MCF 10A (cell line): ENCODE measurements at regions not wholly inside any gene's neighbourhood (a gene's known extent, or its start where the extent isn't known, plus 50 kb on each side); places are given as distances from the start of the nearest gene placed in this dataset.

Experiments used
- BruUV-seq: library from RNA; stranded (reverse); fragments of 400-500 nt; replicated peaks from 2 replicates; lab custom pipeline; 2021; lab: Mats Ljungman, UMichigan
- CTCF ChIA-PET: fragments of 300-600 bp; sonication (Branson Sonifier 250); formaldehyde crosslinking; extraction: SDS; loops from one replicate; lab custom pipeline; 2021; ENCODE audit warnings: antibody characterized with exemption, inconsistent platforms; lab: Yijun Ruan, JAX
- POLR2A ChIA-PET: fragments of 300-600, 350-650 bp; sonication (Branson Sonifier 250); formaldehyde crosslinking; extraction: SDS; loops from one replicate; lab custom pipeline; 2020; ENCODE audit warnings: antibody characterized with exemption, inconsistent platforms; lab: Yijun Ruan, JAX
- DNase-seq: peaks from one replicate; pipeline ENCODE4 v3.0.0-alpha.2; 2018; ENCODE audit not compliant: unreplicated experiment
- H3K27ac Mint-ChIP-seq: one replicate; pipeline ENCODE4 v1.8.0; 2022; ENCODE audit warnings: mild to moderate bottlenecking, low read depth, mixed read lengths; ENCODE audit not compliant: unreplicated experiment
- H3K27me3 Mint-ChIP-seq: one replicate; pipeline ENCODE4 v1.8.0; 2022; ENCODE audit warnings: mixed read lengths; ENCODE audit not compliant: insufficient read depth, unreplicated experiment
- H3K36me3 Mint-ChIP-seq: one replicate; pipeline ENCODE4 v1.8.0; 2022; ENCODE audit warnings: mild to moderate bottlenecking, moderate library complexity, mixed read lengths; ENCODE audit not compliant: insufficient read depth, unreplicated experiment
- H3K4me1 Mint-ChIP-seq: one replicate; pipeline ENCODE4 v1.8.0; 2022; ENCODE audit warnings: mixed read lengths; ENCODE audit not compliant: insufficient read depth, unreplicated experiment
- H3K4me3 Mint-ChIP-seq: one replicate; pipeline ENCODE4 v1.8.0; 2022; ENCODE audit warnings: mild to moderate bottlenecking, moderate library complexity, mixed read lengths; ENCODE audit not compliant: unreplicated experiment
- H3K9me3 Mint-ChIP-seq: one replicate; pipeline ENCODE4 v1.8.0; 2022; ENCODE audit warnings: mixed read lengths; ENCODE audit not compliant: unreplicated experiment
- CTCF ChIP-seq: fragments of 200-600 bp; IDR thresholded peaks from one replicate; pipeline ENCODE4 v1.8.0; 2022; ENCODE audit warnings: antibody characterized with exemption, mild to moderate bottlenecking; ENCODE audit not compliant: unreplicated experiment
- intact Hi-C: fragments of 100-400 bp; cut with micrococcal nuclease; formaldehyde crosslinking; loops from 2 replicates; pipeline ENCODE4 v1.14.1; 2022

- DNase-seq: peak; percentile 12
- H3K36me3 Mint-ChIP-seq: no peaks in the 10 kb centered on the region
- CTCF ChIA-PET: no interaction called here
- H3K9me3 Mint-ChIP-seq: no peaks in the 10 kb centered on the region
- no TSS peak for BruUV-seq
- H3K27me3 Mint-ChIP-seq: no peaks in the 10 kb centered on the region
- intact Hi-C loops: no loop called here
- peaks cover 9% of the 10 kb centered on the region for H3K4me1 Mint-ChIP-seq
- no peak overlapping the region for H3K27ac Mint-ChIP-seq
- no peak for TF ChIP-seq CTCF
- H3K4me3 Mint-ChIP-seq: no peak overlapping the region
- POLR2A ChIA-PET: no interaction called here
Measured at GRCh38 chr20:11296951-11297350, 620.7 kb upstream of the BTBD3 start.

GRCh38 chr20:11301699-11302098 is 616.0 kb upstream of the BTBD3 start:
- BruUV-seq: no TSS peak

GRCh38 chr20:11302436-11302835 is 615.3 kb upstream of the BTBD3 start:
- CTCF ChIA-PET: interaction anchor here (0.6 to 1.6 kb wide), 5 partner anchors 10 to 665 kb away, joined by 3 to 6 read pairs (median 5); no protein-coding TSS in a partner anchor
- no peak overlapping the region for H3K27ac Mint-ChIP-seq

More at GRCh38 chr20:11301699-11302098, 616.0 kb upstream of the BTBD3 start:
- Mint-ChIP-seq H3K27ac (no peak overlapping the region), H3K27me3 (no peaks in the 10 kb centered on the region), H3K4me3 (no peak overlapping the region), H3K36me3 (no peaks in the 10 kb centered on the region), H3K4me1 (peaks cover 18% of the 10 kb centered on the region), H3K9me3 (no peaks in the 10 kb centered on the region)
- ChIA-PET CTCF (interaction anchor here (0.6 to 1.6 kb wide), 5 partner anchors 11 to 664 kb away, joined by 3 to 6 read pairs (median 4); no protein-coding TSS in a partner anchor), POLR2A (no interaction called here)
- intact Hi-C loops: no loop called here
- no peak for TF ChIP-seq CTCF
- no peak for DNase-seq

GRCh38 chr20:11304795-11305194 is 612.9 kb upstream of the BTBD3 start:
- Mint-ChIP-seq H3K4me3 (no peak overlapping the region), H3K9me3 (peaks cover 7% of the 10 kb centered on the region), H3K36me3 (no peaks in the 10 kb centered on the region), H3K27me3 (no peaks in the 10 kb centered on the region), H3K4me1 (peaks cover 12% of the 10 kb centered on the region), H3K27ac (no peak overlapping the region)
- TF ChIP-seq CTCF: no peak
- POLR2A ChIA-PET: interaction anchor here (0.7 to 1.1 kb wide), 4 partner anchors 11 to 631 kb away, joined by 3 to 6 read pairs (median 3); partner anchors contain the start of gene JAG1
- CTCF ChIA-PET: interaction anchor here (0.7 to 1.6 kb wide), 4 partner anchors 46 to 1897 kb away, joined by 3 to 5 read pairs (median 4); no protein-coding TSS in a partner anchor
- intact Hi-C loops: no loop called here
- no peak for DNase-seq
- BruUV-seq: no TSS peak

More at GRCh38 chr20:11302436-11302835, 615.3 kb upstream of the BTBD3 start:
- POLR2A ChIA-PET: interaction anchor here (0.5 kb wide), 1 partner anchor 36 kb away, joined by 3 read pairs; no protein-coding TSS in a partner anchor
- peaks cover 12% of the 10 kb centered on the region for H3K4me1 Mint-ChIP-seq
- H3K9me3 Mint-ChIP-seq: peaks cover 4% of the 10 kb centered on the region
- no peak overlapping the region for H3K4me3 Mint-ChIP-seq
- no peak for TF ChIP-seq CTCF
- H3K36me3 Mint-ChIP-seq: no peaks in the 10 kb centered on the region
- BruUV-seq: no TSS peak
- no peaks in the 10 kb centered on the region for H3K27me3 Mint-ChIP-seq
- no peak for DNase-seq
- intact Hi-C loops: no loop called here
